BJ (cell line): ENCODE measurements at regions not wholly inside any gene's neighbourhood (a gene's known extent, or its start where the extent isn't known, plus 50 kb on each side); places are given as distances from the start of the nearest gene placed in this dataset.

Source experiments
- CTCF ChIA-PET: fragments of 350-600 bp; formaldehyde crosslinking; extraction: SDS; loops from one replicate; lab custom pipeline; 2021; ENCODE audit warnings: antibody characterized with exemption, inconsistent platforms; lab: Yijun Ruan, JAX
- POLR2A ChIA-PET: fragments of 300-600 bp; sonication (Branson Sonifier 250); formaldehyde crosslinking; extraction: SDS; loops from one replicate; lab custom pipeline; 2021; ENCODE audit warnings: antibody characterized with exemption; lab: Charles Lee
- DNase-seq: peaks from one replicate; pipeline ENCODE4 v3.0.0-alpha.2; 2011; ENCODE audit warnings: low read depth
- H3K27me3 ChIP-seq: 2 replicates; pipeline ENCODE4 v1.6.0; 2011; ENCODE audit warnings: low read length; ENCODE audit not compliant: control insufficient read depth, insufficient read depth
- H3K36me3 ChIP-seq: 2 replicates; pipeline ENCODE4 v1.5.1; 2011; ENCODE audit warnings: low read length; ENCODE audit not compliant: control insufficient read depth, insufficient read depth
- H3K4me3 ChIP-seq: 2 replicates; pipeline ENCODE4 v1.5.1; 2011; ENCODE audit warnings: low read depth, mild to moderate bottlenecking, control low read depth, low read length
- TF ChIP-seq, protein P1 (sequence below): IDR thresholded peaks from 2 replicates; pipeline ENCODE4 v1.5.1; 2011; ENCODE audit warnings: low read depth, mild to moderate bottlenecking, control low read depth, inconsistent platforms, low read length, moderate library complexity; ENCODE audit not compliant: insufficient read depth

DNA sequence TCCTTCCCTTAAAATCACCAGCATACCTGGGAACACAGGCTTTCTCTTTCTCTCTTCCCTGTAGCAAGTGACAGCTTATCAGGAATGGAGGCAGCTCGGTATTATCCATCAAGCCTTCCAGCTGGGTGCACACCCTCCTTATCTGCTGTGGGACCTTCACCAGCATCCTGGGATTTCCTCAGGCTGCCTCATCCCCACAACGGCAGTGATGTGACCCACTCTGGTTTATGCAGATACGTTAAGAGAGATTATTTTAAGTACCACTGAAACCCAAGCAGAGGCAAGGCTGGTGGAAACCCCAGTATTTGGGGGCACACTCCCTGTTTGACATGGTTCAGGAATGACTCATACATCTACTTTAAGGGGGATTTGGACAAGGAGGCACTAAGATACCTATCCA is 192.1 kb downstream of the TM9SF2 start:
- H3K27me3 ChIP-seq = peaks cover 5% of the 10 kb centered on the region; the same call in 1 of the 2 replicates
- CTCF ChIA-PET = no interaction called here
- TF ChIP-seq, protein P1, sequence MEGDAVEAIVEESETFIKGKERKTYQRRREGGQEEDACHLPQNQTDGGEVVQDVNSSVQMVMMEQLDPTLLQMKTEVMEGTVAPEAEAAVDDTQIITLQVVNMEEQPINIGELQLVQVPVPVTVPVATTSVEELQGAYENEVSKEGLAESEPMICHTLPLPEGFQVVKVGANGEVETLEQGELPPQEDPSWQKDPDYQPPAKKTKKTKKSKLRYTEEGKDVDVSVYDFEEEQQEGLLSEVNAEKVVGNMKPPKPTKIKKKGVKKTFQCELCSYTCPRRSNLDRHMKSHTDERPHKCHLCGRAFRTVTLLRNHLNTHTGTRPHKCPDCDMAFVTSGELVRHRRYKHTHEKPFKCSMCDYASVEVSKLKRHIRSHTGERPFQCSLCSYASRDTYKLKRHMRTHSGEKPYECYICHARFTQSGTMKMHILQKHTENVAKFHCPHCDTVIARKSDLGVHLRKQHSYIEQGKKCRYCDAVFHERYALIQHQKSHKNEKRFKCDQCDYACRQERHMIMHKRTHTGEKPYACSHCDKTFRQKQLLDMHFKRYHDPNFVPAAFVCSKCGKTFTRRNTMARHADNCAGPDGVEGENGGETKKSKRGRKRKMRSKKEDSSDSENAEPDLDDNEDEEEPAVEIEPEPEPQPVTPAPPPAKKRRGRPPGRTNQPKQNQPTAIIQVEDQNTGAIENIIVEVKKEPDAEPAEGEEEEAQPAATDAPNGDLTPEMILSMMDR = no peak
- POLR2A ChIA-PET = no interaction called here
- no peaks in the 10 kb centered on the region for H3K36me3 ChIP-seq
- DNase-seq = no peak
- H3K4me3 ChIP-seq = no peak overlapping the region

DNA sequence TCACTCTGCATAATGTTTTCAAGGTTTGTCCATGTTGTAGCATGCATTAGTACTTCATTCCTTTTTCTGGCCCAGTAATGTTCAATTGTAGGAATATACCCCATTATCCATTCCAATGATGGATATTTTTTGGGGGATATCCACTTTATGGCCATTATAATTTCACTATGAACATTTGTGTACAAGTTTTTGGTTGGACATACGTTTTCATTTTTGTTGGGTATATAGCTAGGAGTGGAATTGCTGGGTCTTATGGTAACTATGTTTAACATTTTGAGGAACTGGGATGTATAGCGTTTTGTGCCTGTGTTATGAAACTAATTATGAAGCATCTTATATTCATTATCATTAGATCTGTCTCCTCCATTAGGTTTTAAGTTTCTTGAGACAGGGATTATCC is 191.6 kb downstream of the TM9SF2 start:
- Histone ChIP-seq H3K4me3 (no peak overlapping the region), H3K27me3 (peaks cover 5% of the 10 kb centered on the region; the same call in 1 of the 2 replicates), H3K36me3 (no peaks in the 10 kb centered on the region)
- TF ChIP-seq, protein P1 = no peak
- ChIA-PET POLR2A (no interaction called here), CTCF (no interaction called here)
- DNase-seq = no peak

DNA sequence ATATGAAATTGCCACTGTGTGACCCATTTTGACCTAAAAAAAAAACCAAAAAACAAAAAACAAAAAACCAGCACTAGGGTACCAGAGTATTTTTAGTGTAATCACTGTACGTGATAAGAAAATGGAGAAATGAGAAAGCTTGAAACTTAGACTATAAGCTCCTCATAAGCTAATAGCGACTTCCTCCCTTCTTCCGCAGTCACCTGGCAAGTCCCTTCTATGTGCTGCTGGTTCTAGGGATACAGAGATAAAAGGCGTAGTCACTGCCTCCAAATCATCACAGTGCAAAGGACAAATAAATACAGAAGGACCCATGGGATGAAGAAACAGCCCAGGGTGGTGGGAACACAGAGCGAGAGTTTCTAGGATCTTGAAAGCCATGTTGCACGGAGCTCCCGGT is 190.3 kb downstream of the TM9SF2 start:
- DNase-seq = no peak
- no peaks in the 10 kb centered on the region for H3K36me3 ChIP-seq
- peaks cover 5% of the 10 kb centered on the region; the same call in 1 of the 2 replicates for H3K27me3 ChIP-seq
- CTCF ChIA-PET = no interaction called here
- TF ChIP-seq, protein P1 = no peak
- no peak overlapping the region for H3K4me3 ChIP-seq
- POLR2A ChIA-PET = no interaction called here

DNA sequence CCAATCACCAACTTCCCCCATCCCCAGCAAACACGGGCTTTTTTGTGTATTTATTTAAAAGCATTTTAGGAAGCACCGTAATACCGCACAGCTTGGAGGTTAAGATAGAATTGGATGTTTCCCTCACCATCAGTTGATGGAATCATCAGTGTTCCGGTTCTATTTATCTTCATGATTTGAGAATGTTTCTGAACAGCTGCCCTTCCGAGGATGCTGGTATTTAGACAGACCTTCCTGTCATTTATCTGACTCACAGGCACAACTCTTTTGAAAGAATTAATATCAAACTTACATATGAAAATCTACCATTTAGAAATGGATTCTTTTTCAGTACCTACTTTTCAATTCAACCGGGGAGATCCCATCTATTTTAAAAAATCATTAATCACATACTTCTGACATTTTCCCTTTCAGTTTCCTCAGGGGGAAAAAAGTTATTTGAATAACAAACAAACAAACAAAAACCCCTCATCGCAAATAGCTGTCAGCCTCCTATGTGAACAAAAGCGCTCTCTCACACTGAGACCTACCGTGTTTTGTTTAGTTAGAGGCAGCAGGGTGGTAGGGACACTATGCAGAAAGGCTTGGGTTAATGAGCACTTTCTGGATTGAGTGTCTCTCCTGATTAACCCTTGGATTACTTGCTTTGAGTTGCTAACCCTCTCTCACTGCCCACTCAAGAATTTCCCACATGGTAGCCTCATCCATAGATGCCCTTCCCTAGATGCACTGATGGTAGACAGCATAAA is 189.3 kb downstream of the TM9SF2 start:
- ChIA-PET POLR2A (no interaction called here), CTCF (interaction anchor here (1.1 kb wide), 1 partner anchor 35 kb away, joined by 3 read pairs; no protein-coding TSS in a partner anchor)
- H3K4me3 ChIP-seq = no peak overlapping the region
- no peak for DNase-seq
- H3K27me3 ChIP-seq = peaks cover 5% of the 10 kb centered on the region; the same call in 1 of the 2 replicates
- TF ChIP-seq, protein P1 = no peak
- H3K36me3 ChIP-seq = no peaks in the 10 kb centered on the region

DNA sequence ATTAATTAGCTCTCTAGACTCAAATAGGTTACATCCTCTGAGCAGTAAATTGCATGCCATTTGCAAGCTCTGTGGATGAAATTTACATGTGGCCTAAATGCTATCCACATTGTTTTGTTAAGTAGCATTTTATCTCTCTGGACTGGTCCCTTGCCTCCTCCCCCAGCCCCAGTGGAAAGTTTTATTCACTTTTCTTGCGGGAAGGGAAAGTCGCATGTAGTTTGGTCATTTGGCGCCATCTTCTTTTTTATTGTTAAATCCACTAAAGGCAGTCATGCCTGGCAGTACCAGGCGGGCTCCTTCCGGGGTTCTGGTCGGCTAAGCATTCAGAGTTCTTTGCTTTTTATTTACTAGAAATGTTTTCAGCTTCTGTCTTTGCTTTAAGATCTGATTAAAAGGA is 188.7 kb downstream of the TM9SF2 start:
- no peak for DNase-seq
- TF ChIP-seq, protein P1 = no peak
- peaks cover 5% of the 10 kb centered on the region; the same call in 1 of the 2 replicates for H3K27me3 ChIP-seq
- ChIA-PET POLR2A (no interaction called here), CTCF (interaction anchor here (0.8 to 1.1 kb wide), 2 partner anchors 35 to 266 kb away, joined by 3 read pairs; no protein-coding TSS in a partner anchor)
- H3K36me3 ChIP-seq = no peaks in the 10 kb centered on the region
- H3K4me3 ChIP-seq = no peak overlapping the region
